ENCODE measurements at regions not wholly inside any gene's neighbourhood (a gene's known extent, or its start where the extent isn't known, plus 50 kb on each side); places are given as distances from the start of the nearest gene placed in this dataset.

GRCh38 chr9:22916148-22916547, 469.5 kb downstream of the DMRTA1 start:
- POLR2A ChIA-PET: no interaction called here
- Histone ChIP-seq H3K4me3 (ENCODE audit: low read depth, low read length) (no peak overlapping the region), H3K9me3 (ENCODE audit: control insufficient read depth, insufficient read depth, low read depth, low read length) (no peaks in the 10 kb centered on the region), H3K27ac (ENCODE audit: extremely low read depth, low read depth, low read length) (no peak overlapping the region), H3K4me1 (ENCODE audit: control insufficient read depth, insufficient read depth, low read length) (no peaks in the 10 kb centered on the region), H3K36me3 (ENCODE audit: control insufficient read depth in 2 of 2, insufficient read depth in 1 of 2, low read length in 2 of 2) (no peaks in the 10 kb centered on the region)
- CTCF ChIA-PET: no interaction called here
- TF ChIP-seq ZNF280D (tag by site-specific recombination; IDR thresholded peaks at IDR 0.05): no peak
- TF ChIP-seq ZNF266 (tag by site-specific recombination; IDR thresholded peaks at IDR 0.05; ENCODE audit: low read depth): no peak
- TF ChIP-seq ZNF529 (tag by site-specific recombination; IDR thresholded peaks at IDR 0.05; ENCODE audit: insufficient replicate concordance): no peak
- no peak for TF ChIP-seq ZIC2 (tag by site-specific recombination; IDR thresholded peaks at IDR 0.05)
- TF ChIP-seq SCRT2 (tag by site-specific recombination; IDR thresholded peaks at IDR 0.05): no peak
- TF ChIP-seq ZNF311 (tag by site-specific recombination; IDR thresholded peaks at IDR 0.05; ENCODE audit: borderline replicate concordance): no peak
- no peak for TF ChIP-seq ZNF214 (tag by site-specific recombination; IDR thresholded peaks at IDR 0.05; ENCODE audit: borderline replicate concordance)
- TF ChIP-seq KLF1 (tag by site-specific recombination; IDR thresholded peaks at IDR 0.05): no peak

- Histone ChIP-seq H3K36me3 (ENCODE audit: control insufficient read depth in 2 of 2, insufficient read depth in 1 of 2, low read length in 2 of 2) (no peaks in the 10 kb centered on the region), H3K27ac (ENCODE audit: extremely low read depth, low read depth, low read length) (no peak overlapping the region), H3K4me1 (ENCODE audit: control insufficient read depth, insufficient read depth, low read length) (no peaks in the 10 kb centered on the region), H3K4me3 (ENCODE audit: low read depth, low read length) (no peak overlapping the region), H3K9me3 (ENCODE audit: control insufficient read depth, insufficient read depth, low read depth, low read length) (no peaks in the 10 kb centered on the region)
- TF ChIP-seq PATZ1 (tag by site-specific recombination; IDR thresholded peaks at IDR 0.05) (no peak), ZSCAN5A (tag by site-specific recombination; IDR thresholded peaks at IDR 0.05) (no peak), ZSCAN30 (tag by site-specific recombination; IDR thresholded peaks at IDR 0.05) (no peak)
- POLR2A ChIA-PET: no interaction called here
- CTCF ChIA-PET: interaction anchor here (0.5 kb wide), 1 partner anchor 54 kb away, joined by 5 read pairs; no protein-coding TSS in a partner anchor
Observed at GRCh38 chr9:22919423-22919822, 472.8 kb downstream of the DMRTA1 start.

- H3K9me3 ChIP-seq (ENCODE audit: control insufficient read depth, insufficient read depth, low read depth, low read length): no peaks in the 10 kb centered on the region
- H3K4me1 ChIP-seq (ENCODE audit: control insufficient read depth, insufficient read depth, low read length): no peaks in the 10 kb centered on the region
- CTCF ChIA-PET: no interaction called here
- POLR2A ChIA-PET: no interaction called here
- TF ChIP-seq OVOL3 (tag by site-specific recombination; IDR thresholded peaks at IDR 0.05) (no peak), ATF2 (tag by site-specific recombination; IDR thresholded peaks at IDR 0.05; ENCODE audit: low read depth) (no peak), ZNF138 (tag by site-specific recombination; IDR thresholded peaks at IDR 0.05; ENCODE audit: borderline replicate concordance) (no peak), HOXD13 (CRISPR knock-in tag; IDR thresholded peaks at IDR 0.05; ENCODE audit: borderline replicate concordance) (no peak), ZNF626 (tag by site-specific recombination; IDR thresholded peaks at IDR 0.05) (no peak), ZNF398 (tag by site-specific recombination; IDR thresholded peaks at IDR 0.05) (no peak), FEZF1 (tag by site-specific recombination; IDR thresholded peaks at IDR 0.05) (no peak), ZNF791 (tag by site-specific recombination; IDR thresholded peaks at IDR 0.05) (no peak), ZNF146 (tag by site-specific recombination; IDR thresholded peaks at IDR 0.05) (no peak), ZNF837 (tag by site-specific recombination; IDR thresholded peaks at IDR 0.05) (no peak), TCF7L2 (IDR thresholded peaks at IDR 0.05; ENCODE audit: borderline replicate concordance, low read depth, low read length) (no peak)
- no peak overlapping the region for H3K27ac ChIP-seq (ENCODE audit: extremely low read depth, low read depth, low read length)
- no peak overlapping the region for H3K4me3 ChIP-seq (ENCODE audit: low read depth, low read length)
- H3K36me3 ChIP-seq (ENCODE audit: control insufficient read depth in 2 of 2, insufficient read depth in 1 of 2, low read length in 2 of 2): no peaks in the 10 kb centered on the region
Observed at GRCh38 chr9:22921742-22922141, 475.1 kb downstream of the DMRTA1 start.
